ENCODE measurements at regions not wholly inside any gene's neighbourhood (a gene's known extent, or its start where the extent isn't known, plus 50 kb on each side); places are given as distances from the start of the nearest gene placed in this dataset.

DNA sequence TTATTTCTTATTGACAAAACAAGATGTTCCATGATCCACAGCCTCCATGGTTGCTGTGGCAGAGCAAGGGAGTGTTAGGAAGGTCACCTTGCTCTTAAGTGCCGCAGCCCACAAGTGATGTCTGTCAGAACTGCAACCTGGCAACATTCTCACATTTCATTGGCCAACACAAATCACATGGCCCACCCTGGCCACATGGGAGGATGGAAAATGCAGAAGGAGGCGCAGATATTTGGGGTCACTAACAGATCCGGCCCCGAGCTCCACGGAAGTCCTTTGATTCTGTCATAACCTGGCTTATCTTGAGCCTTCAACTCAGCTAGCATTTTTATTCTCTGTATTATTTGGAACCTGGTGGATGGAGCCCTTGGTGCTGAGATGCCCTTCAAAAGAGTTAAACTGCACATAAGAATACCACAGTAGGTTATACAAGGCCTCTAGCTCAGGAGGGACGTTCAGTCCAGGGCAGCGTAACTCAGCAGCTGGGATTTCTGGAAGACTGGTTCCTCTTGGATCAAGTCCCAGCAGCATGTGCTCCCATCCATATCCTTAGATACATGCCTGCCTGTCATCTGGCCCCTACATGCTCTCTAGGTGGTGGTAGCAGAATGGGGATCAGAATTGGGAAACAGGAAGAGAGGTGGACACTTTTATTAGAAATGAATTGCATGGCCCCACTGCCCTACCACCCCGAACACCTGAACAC lies 508.1 kb downstream of the HAPSTR1 start:
- H3K4me3 ChIP-seq = no peak overlapping the region
- TF ChIP-seq POLR2A (IDR thresholded peaks at IDR 0.05) = no peak
- TF ChIP-seq, protein P1, sequence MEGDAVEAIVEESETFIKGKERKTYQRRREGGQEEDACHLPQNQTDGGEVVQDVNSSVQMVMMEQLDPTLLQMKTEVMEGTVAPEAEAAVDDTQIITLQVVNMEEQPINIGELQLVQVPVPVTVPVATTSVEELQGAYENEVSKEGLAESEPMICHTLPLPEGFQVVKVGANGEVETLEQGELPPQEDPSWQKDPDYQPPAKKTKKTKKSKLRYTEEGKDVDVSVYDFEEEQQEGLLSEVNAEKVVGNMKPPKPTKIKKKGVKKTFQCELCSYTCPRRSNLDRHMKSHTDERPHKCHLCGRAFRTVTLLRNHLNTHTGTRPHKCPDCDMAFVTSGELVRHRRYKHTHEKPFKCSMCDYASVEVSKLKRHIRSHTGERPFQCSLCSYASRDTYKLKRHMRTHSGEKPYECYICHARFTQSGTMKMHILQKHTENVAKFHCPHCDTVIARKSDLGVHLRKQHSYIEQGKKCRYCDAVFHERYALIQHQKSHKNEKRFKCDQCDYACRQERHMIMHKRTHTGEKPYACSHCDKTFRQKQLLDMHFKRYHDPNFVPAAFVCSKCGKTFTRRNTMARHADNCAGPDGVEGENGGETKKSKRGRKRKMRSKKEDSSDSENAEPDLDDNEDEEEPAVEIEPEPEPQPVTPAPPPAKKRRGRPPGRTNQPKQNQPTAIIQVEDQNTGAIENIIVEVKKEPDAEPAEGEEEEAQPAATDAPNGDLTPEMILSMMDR (IDR thresholded peaks at IDR 0.05 in 4 of 5, conservative IDR thresholded peaks at IDR 0.05 in 1 of 5) = no peak
- intact Hi-C loops (cut with DNase I; ENCODE audit: low total_unique reads) (no loop called here), in situ Hi-C loops (cut with MboI; ENCODE audit: low sequenced_read_pairs in 4 of 4) (no loop called here)
- H3K4me1 ChIP-seq = no peaks in the 10 kb centered on the region
- no peaks in the 10 kb centered on the region for H3K9me3 ChIP-seq
- H3K36me3 ChIP-seq = no peaks in the 10 kb centered on the region
- DNase-seq (no peak), ATAC-seq (no peak)
- no peak overlapping the region for H3K27ac ChIP-seq
- no peaks in the 10 kb centered on the region for H3K27me3 ChIP-seq

DNA sequence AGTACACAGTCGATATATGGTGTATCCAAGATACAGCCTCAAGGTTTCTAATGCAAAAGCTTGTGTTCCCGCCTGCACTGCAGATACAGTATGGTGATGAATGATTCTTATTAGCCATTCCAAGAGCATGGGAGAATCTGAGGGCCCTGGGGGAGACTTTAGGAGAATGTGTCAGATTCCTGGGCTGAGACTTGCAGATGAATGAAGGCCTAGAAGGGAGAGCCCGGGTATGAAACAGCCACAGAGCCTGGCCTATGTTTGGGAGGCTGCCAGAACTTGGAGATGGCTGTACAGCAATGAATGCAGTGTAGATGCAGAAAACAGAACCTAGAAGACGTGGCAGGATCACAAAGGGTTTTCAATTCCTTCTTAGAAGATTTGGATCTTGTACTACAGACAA lies 510.7 kb downstream of the HAPSTR1 start:
- intact Hi-C loops (cut with DNase I; ENCODE audit: low total_unique reads) = no loop called here
- Histone ChIP-seq H3K4me3 (no peak overlapping the region), H3K4me1 (no peaks in the 10 kb centered on the region), H3K9me3 (no peaks in the 10 kb centered on the region), H3K27me3 (no peaks in the 10 kb centered on the region), H3K36me3 (no peaks in the 10 kb centered on the region), H3K27ac (no peak overlapping the region)
- DNase-seq (no peak), ATAC-seq (no peak)
- in situ Hi-C loops (cut with MboI; ENCODE audit: low sequenced_read_pairs in 4 of 4) = no loop called here
- TF ChIP-seq POLR2A (IDR thresholded peaks at IDR 0.05) = no peak
- TF ChIP-seq, protein P1 (IDR thresholded peaks at IDR 0.05 in 4 of 5, conservative IDR thresholded peaks at IDR 0.05 in 1 of 5) = no peak

DNA sequence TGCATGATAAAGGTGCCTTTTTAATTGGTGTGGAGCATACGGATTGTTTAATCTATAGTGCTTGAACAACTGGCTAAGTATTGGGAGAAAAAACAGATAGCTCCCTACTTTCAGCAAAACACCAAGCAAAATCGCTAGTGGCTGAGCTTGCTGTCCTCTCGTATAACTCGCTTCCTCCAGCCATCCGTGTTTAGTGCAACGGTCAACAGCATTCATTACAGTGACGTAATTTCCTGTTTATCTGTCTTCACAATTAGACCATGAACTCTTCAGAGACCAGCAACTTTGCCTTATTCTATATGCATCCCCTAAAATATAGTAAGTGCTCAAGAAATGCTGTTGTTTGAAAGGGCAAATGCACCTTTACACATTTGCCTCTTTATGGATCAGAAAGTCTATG lies 511.9 kb downstream of the HAPSTR1 start:
- Histone ChIP-seq H3K36me3 (no peaks in the 10 kb centered on the region), H3K9me3 (no peaks in the 10 kb centered on the region), H3K27me3 (no peaks in the 10 kb centered on the region), H3K4me1 (no peaks in the 10 kb centered on the region), H3K27ac (no peak overlapping the region), H3K4me3 (no peak overlapping the region)
- no peak for TF ChIP-seq POLR2A (IDR thresholded peaks at IDR 0.05)
- TF ChIP-seq, protein P1 (IDR thresholded peaks at IDR 0.05 in 4 of 5, conservative IDR thresholded peaks at IDR 0.05 in 1 of 5) = no peak
- ATAC-seq = no peak
- in situ Hi-C loops (cut with MboI; ENCODE audit: low sequenced_read_pairs in 4 of 4) (no loop called here), intact Hi-C loops (cut with DNase I; ENCODE audit: low total_unique reads) (no loop called here)
- DNase-seq = no peak

DNA sequence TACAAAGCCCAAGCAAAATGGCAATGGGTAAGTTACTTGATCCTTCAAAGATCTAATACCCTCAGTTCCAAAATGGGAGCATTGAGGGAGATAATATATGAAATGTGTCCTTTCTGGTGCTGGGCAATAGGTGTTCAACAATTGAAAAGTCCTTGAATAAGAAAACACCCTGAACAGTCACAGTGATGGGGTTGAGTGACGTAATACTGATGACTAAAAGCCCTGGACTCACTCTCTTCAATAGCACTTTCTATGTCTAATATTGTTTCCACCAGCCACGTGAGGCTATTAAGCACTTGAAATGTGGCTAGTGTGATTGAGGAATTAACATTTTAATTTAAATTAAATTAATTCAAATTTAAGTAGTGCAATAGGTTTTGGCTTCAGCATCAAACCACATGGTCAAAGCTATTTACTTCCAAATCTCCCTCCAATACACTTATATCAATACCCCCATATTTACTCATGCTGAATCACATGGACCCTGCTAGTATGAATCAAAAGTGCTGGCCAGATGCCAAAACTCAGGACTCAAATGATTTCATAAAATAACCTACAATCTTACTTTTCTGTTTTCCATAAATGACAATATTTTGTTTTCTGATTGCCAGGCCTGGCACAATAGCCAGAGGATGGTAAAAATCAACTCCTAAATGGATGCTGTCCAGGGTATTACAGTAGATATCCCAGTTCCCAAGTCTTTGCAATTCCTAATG lies 516.2 kb downstream of the HAPSTR1 start:
- no peak for TF ChIP-seq POLR2A (IDR thresholded peaks at IDR 0.05)
- TF ChIP-seq, protein P1 (IDR thresholded peaks at IDR 0.05 in 4 of 5, conservative IDR thresholded peaks at IDR 0.05 in 1 of 5) = no peak
- Histone ChIP-seq H3K9me3 (no peaks in the 10 kb centered on the region), H3K4me1 (no peaks in the 10 kb centered on the region), H3K27me3 (no peaks in the 10 kb centered on the region), H3K4me3 (no peak overlapping the region), H3K36me3 (no peaks in the 10 kb centered on the region), H3K27ac (no peak overlapping the region)
- intact Hi-C loops (cut with DNase I; ENCODE audit: low total_unique reads) = no loop called here
- ATAC-seq (no peak), DNase-seq (no peak)
- in situ Hi-C loops (cut with MboI; ENCODE audit: low sequenced_read_pairs in 4 of 4) = no loop called here
